GM12878 (cell line): ENCODE measurements at regions not wholly inside any gene's neighbourhood (a gene's known extent, or its start where the extent isn't known, plus 50 kb on each side); places are given as distances from the start of the nearest gene placed in this dataset.
A peak's percentile ranks its signal among the peaks of the same experiment; 100 is the strongest.

Experiments used
- ATAC-seq: fragments of 200-7000 bp; cut with Tn5 transposase; 3 replicates; pipeline ENCODE4 v1.9.1; 2020; ENCODE audit warnings: mild to moderate bottlenecking, moderate library complexity
- BruUV-seq: library from RNA; stranded (reverse); fragments of 400-500 nt; replicated peaks from 2 replicates; lab custom pipeline; 2021; lab: Mats Ljungman, UMichigan
- CTCF ChIA-PET: fragments of 300-600 bp; sonication (Branson Sonifier 250); formaldehyde crosslinking; extraction: SDS; loops from one replicate; lab custom pipeline; 2021; ENCODE audit warnings: inconsistent platforms; lab: Yijun Ruan, JAX
- POLR2A ChIA-PET: fragments of 350-600 bp; formaldehyde crosslinking; extraction: SDS; loops from one replicate; lab custom pipeline; 2021; ENCODE audit warnings: inconsistent platforms; lab: Charles Lee
- RAD21 ChIA-PET: fragments of 300-600 bp; sonication (Branson Sonifier 250); formaldehyde crosslinking; loops from one replicate; lab custom pipeline; 2023; ENCODE audit warnings: antibody characterized with exemption; ENCODE audit not compliant: unreplicated experiment; lab: Charles Lee
- SMC1A ChIA-PET: fragments of 300-600 bp; sonication (Branson Sonifier 250); formaldehyde crosslinking; loops from one replicate; lab custom pipeline; 2023; ENCODE audit not compliant: unreplicated experiment, uncharacterized antibody; lab: Charles Lee
- DNase-seq: peaks from one replicate; pipeline ENCODE4 v3.0.0-alpha.2; 2011; ENCODE audit warnings: low read depth, low spot score
- FAIRE-seq: peaks from 3 replicates; lab custom pipeline; 2011; peaks lifted over from hg19 to GRCh38; lab: Jason Lieb, UNC
- H2AFZ ChIP-seq: 2 replicates; pipeline ENCODE4 v1.6.0; 2011; ENCODE audit warnings: low read depth, low read length, control low read depth; ENCODE audit not compliant: control insufficient read depth
- H3K27ac ChIP-seq: 2 replicates; pipeline ENCODE4 v1.5.1; 2011; ENCODE audit warnings: control low read depth; ENCODE audit not compliant: control insufficient read depth, insufficient read depth
- H3K27me3 ChIP-seq, 2 experiments: replicated peaks in 1 of 2; 2 replicates each; pipeline versions ENCODE4 v1.6.0 to v1.6.1; 2011; ENCODE audit warnings: low read length in 1 of 2; ENCODE audit not compliant: control insufficient read depth in 2 of 2, insufficient read depth in 2 of 2
- H3K36me3 ChIP-seq, 2 experiments: 2 replicates each; pipeline ENCODE4 v1.5.1; 2011; ENCODE audit warnings: low read length in 1 of 2; ENCODE audit not compliant: control insufficient read depth in 2 of 2, insufficient read depth in 2 of 2
- H3K4me1 ChIP-seq: 2 replicates; pipeline ENCODE4 v1.6.1; 2011; ENCODE audit warnings: mild to moderate bottlenecking, low read length, moderate library complexity, mixed read lengths; ENCODE audit not compliant: control insufficient read depth, insufficient read depth
- H3K4me2 ChIP-seq: 2 replicates; pipeline ENCODE4 v1.6.0; 2011; ENCODE audit warnings: control low read depth; ENCODE audit not compliant: control insufficient read depth, insufficient read depth
- H3K4me3 ChIP-seq: fragments of 200-600 bp; sonication (generic); 2 replicates; pipeline ENCODE4 v1.5.1; 2016
- H3K79me2 ChIP-seq: 2 replicates; pipeline ENCODE4 v1.6.0; 2011; ENCODE audit warnings: low read length; ENCODE audit not compliant: control insufficient read depth, insufficient read depth
- H3K9ac ChIP-seq: 2 replicates; pipeline ENCODE4 v1.8.0; 2011; ENCODE audit warnings: low read length, control low read depth, mixed read lengths; ENCODE audit not compliant: control insufficient read depth, insufficient read depth
- H3K9me3 ChIP-seq: replicated peaks from 3 replicates; pipeline ENCODE4 v1.5.1; 2011; ENCODE audit warnings: mild to moderate bottlenecking, low read length; ENCODE audit not compliant: control insufficient read depth, insufficient read depth
- H4K20me1 ChIP-seq: 2 replicates; pipeline ENCODE4 v1.6.0; 2011; ENCODE audit not compliant: control insufficient read depth, insufficient read depth
- BRCA1 ChIP-seq: IDR thresholded peaks from 2 replicates; pipeline ENCODE4 v1.6.1; 2011; ENCODE audit warnings: low read depth, low read length, improper control_type of control experiment
- ELK1 ChIP-seq: IDR thresholded peaks from 2 replicates; pipeline ENCODE4 v1.6.1; 2012; ENCODE audit warnings: low read depth, low read length, improper control_type of control experiment
- ESRRA ChIP-seq: IDR thresholded peaks from 2 replicates; pipeline ENCODE4 v1.6.1; 2012; ENCODE audit warnings: mild to moderate bottlenecking, low read length, improper control_type of control experiment
- ETV6 ChIP-seq, 2 experiments: fragments of 450-650 bp in 1 of 2; IDR thresholded peaks in 1 of 2; conservative IDR thresholded peaks in 1 of 2; 2 replicates each; pipeline ENCODE4 v1.6.1; 2014; ENCODE audit warnings: antibody characterized with exemption in 1 of 2, borderline replicate concordance in 1 of 2, low read depth in 1 of 2, mild to moderate bottlenecking in 1 of 2, moderate library complexity in 1 of 2
- KDM1A ChIP-seq: fragments of 200-600 bp; sonication (generic); IDR thresholded peaks from 2 replicates; pipeline ENCODE4 v1.6.1; 2016; ENCODE audit warnings: borderline replicate concordance
- MEF2A ChIP-seq: IDR thresholded peaks from 2 replicates; pipeline ENCODE4 v1.6.1; 2011; ENCODE audit warnings: low read depth, mild to moderate bottlenecking, low read length, moderate library complexity; ENCODE audit not compliant: insufficient read depth
- NKRF ChIP-seq: fragments of 450-650 bp; conservative IDR thresholded peaks from 2 replicates; pipeline ENCODE4 v1.6.1; 2017; ENCODE audit warnings: mild to moderate bottlenecking, moderate library complexity
- PAX5 ChIP-seq: IDR thresholded peaks from 2 replicates; pipeline ENCODE4 v1.6.1; 2011; ENCODE audit warnings: low read depth, low read length, borderline replicate concordance
- PAX8 ChIP-seq: fragments of 450-650 bp; IDR thresholded peaks from 2 replicates; pipeline ENCODE4 v1.6.1; 2017; ENCODE audit warnings: mild to moderate bottlenecking, moderate library complexity
- STAT1 ChIP-seq: fragments of 450-650 bp; conservative IDR thresholded peaks from 2 replicates; pipeline ENCODE4 v1.6.1; 2014; ENCODE audit warnings: antibody characterized with exemption, mild to moderate bottlenecking
- YBX1 ChIP-seq: fragments of 450-650 bp; IDR thresholded peaks from 2 replicates; pipeline ENCODE4 v1.6.1; 2016; ENCODE audit warnings: antibody characterized with exemption
- ZNF384 ChIP-seq: IDR thresholded peaks from 2 replicates; pipeline ENCODE4 v1.6.1; 2012; ENCODE audit warnings: low read depth, mild to moderate bottlenecking, low read length, improper control_type of control experiment, borderline replicate concordance
- WGBS: methylation state at CpG from one replicate; pipeline ENCODE4 v1.1.6; 2016; ENCODE audit warnings: low lambda C conversion rate; ENCODE audit not compliant: insufficient replicate concordance, insufficient coverage; ENCODE audit errors: missing lambda C conversion rate; 5-methylcytosine and 5-hydroxymethylcytosine counted together
- in situ Hi-C: fragments of 300-500 bp; cut with MboI; formaldehyde crosslinking; loops from 9 replicates; pipeline ENCODE4 v1.14.3; 2018; ENCODE audit warnings: mixed read lengths
- intact Hi-C: fragments of 100-400 bp; cut with micrococcal nuclease; formaldehyde crosslinking; loops from one replicate; pipeline ENCODE4 v1.14.2; 2022; ENCODE audit not compliant: unreplicated experiment

DNA sequence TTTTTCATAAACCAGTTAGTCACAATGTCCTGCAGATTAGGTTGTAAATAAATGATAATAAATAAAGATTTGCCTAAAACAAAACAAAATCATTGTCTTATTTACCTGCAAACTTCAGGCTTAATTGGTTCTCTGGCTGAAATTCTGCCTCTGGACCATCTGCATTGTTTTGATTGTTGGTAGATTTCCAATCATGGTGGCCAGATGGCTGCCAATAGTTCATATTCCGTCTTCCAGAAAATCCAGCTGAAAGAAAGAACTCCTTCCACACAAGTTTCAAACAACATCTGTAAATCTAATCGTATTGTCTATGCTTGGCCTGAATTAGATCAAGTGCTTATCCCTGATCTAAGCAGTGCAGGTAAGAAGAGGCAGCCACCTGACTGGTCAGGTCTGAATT, 771.1 kb upstream of the ZEB2 start:
- Histone ChIP-seq H3K4me2 (no peak overlapping the region), H2AFZ (no peak overlapping the region), H3K27ac (no peak overlapping the region), H3K9me3 (no peaks in the 10 kb centered on the region), H4K20me1 (no peaks in the 10 kb centered on the region), H3K9ac (no peak overlapping the region), H3K36me3 (no peaks in the 10 kb centered on the region), H3K4me1 (no peaks in the 10 kb centered on the region), H3K79me2 (no peaks in the 10 kb centered on the region), H3K4me3 (no peak overlapping the region), H3K27me3 (no peaks in the 10 kb centered on the region; a peak in 2 of 4 replicates)
- whole genome bisulfite sequencing: 0% methylated on average over 2 of the region's 2 CpGs
- ChIA-PET CTCF (no interaction called here), RAD21 (no interaction called here), SMC1A (no interaction called here), POLR2A (interaction anchor here (0.7 kb wide), 1 partner anchor 400 kb away, joined by 5 read pairs; no protein-coding TSS in a partner anchor)
- no peak for ATAC-seq
- no peak for DNase-seq
- no TSS peak for BruUV-seq
- FAIRE-seq: peak; percentile 27
- in situ Hi-C loops (no loop called here), intact Hi-C loops (no loop called here)
- TF ChIP-seq PAX8 (no peak), NKRF (no peak), ETV6 (conservative IDR thresholded peaks at IDR 0.05 in 1 of 2, IDR thresholded peaks at IDR 0.05 in 1 of 2; ENCODE audit: borderline replicate concordance in 1 of 2, low read depth in 1 of 2) (no peak), MEF2A (no peak), ZNF384 (no peak), BRCA1 (no peak), PAX5 (no peak), ESRRA (no peak), KDM1A (no peak), YBX1 (no peak), STAT1 (no peak), ELK1 (no peak)
